ENCODE measurements at regions not wholly inside any gene's neighbourhood (a gene's known extent, or its start where the extent isn't known, plus 50 kb on each side); places are given as distances from the start of the nearest gene placed in this dataset.

GRCh38 chr13:44306371-44307192, 67.0 kb upstream of the SERP2 start:
- TF ChIP-seq CTCF (IDR thresholded peaks at IDR 0.05): no peak
- peak in 1 of 2 donors; percentile 17 for TF ChIP-seq POLR2A (IDR thresholded peaks at IDR 0.05)

Data from tibial nerve (tissue), 3 donors.